ENCODE measurements at regions not wholly inside any gene's neighbourhood (a gene's known extent, or its start where the extent isn't known, plus 50 kb on each side); places are given as distances from the start of the nearest gene placed in this dataset.

GRCh38 chr2:129164220-129164949 is 815.1 kb upstream of the RAB6C start:
- no peaks in the 10 kb centered on the region for H3K9me3 ChIP-seq (ENCODE audit: low read depth, low read length)
- H3K27me3 ChIP-seq (ENCODE audit: insufficient read depth, low read length) = no peaks in the 10 kb centered on the region
- no peak overlapping the region for H3K4me3 ChIP-seq (ENCODE audit: low read length)
- no peaks in the 10 kb centered on the region for H3K4me1 ChIP-seq (ENCODE audit: insufficient read depth, low read length)

- no peaks in the 10 kb centered on the region for H3K9me3 ChIP-seq (ENCODE audit: low read depth, low read length)
- no peaks in the 10 kb centered on the region for H3K27me3 ChIP-seq (ENCODE audit: insufficient read depth, low read length)
- H3K4me1 ChIP-seq (ENCODE audit: insufficient read depth, low read length) = no peaks in the 10 kb centered on the region
- H3K4me3 ChIP-seq (ENCODE audit: low read length) = no peak overlapping the region
Observed at GRCh38 chr2:129165006-129165405, 814.5 kb upstream of the RAB6C start.

GRCh38 chr2:129167456-129167855 is 812.0 kb upstream of the RAB6C start:
- H3K4me3 ChIP-seq (ENCODE audit: low read length) = no peak overlapping the region
- no peaks in the 10 kb centered on the region for H3K27me3 ChIP-seq (ENCODE audit: insufficient read depth, low read length)
- H3K4me1 ChIP-seq (ENCODE audit: insufficient read depth, low read length) = no peaks in the 10 kb centered on the region
- H3K9me3 ChIP-seq (ENCODE audit: low read depth, low read length) = no peaks in the 10 kb centered on the region

GRCh38 chr2:129170570-129170969 is 808.9 kb upstream of the RAB6C start:
- no peaks in the 10 kb centered on the region for H3K4me1 ChIP-seq (ENCODE audit: insufficient read depth, low read length)
- no peaks in the 10 kb centered on the region for H3K27me3 ChIP-seq (ENCODE audit: insufficient read depth, low read length)
- no peaks in the 10 kb centered on the region for H3K9me3 ChIP-seq (ENCODE audit: low read depth, low read length)
- no peak overlapping the region for H3K4me3 ChIP-seq (ENCODE audit: low read length)

- Histone ChIP-seq H3K4me3 (ENCODE audit: low read length) (no peak overlapping the region), H3K27me3 (ENCODE audit: insufficient read depth, low read length) (no peaks in the 10 kb centered on the region), H3K9me3 (ENCODE audit: low read depth, low read length) (no peaks in the 10 kb centered on the region), H3K4me1 (ENCODE audit: insufficient read depth, low read length) (no peaks in the 10 kb centered on the region)
Observed at GRCh38 chr2:129174143-129174542, 805.3 kb upstream of the RAB6C start.

- H3K4me1 ChIP-seq (ENCODE audit: insufficient read depth, low read length) = no peaks in the 10 kb centered on the region
- no peaks in the 10 kb centered on the region for H3K9me3 ChIP-seq (ENCODE audit: low read depth, low read length)
- no peak overlapping the region for H3K4me3 ChIP-seq (ENCODE audit: low read length)
- H3K27me3 ChIP-seq (ENCODE audit: insufficient read depth, low read length) = no peaks in the 10 kb centered on the region
Observed at GRCh38 chr2:129175051-129175450, 804.4 kb upstream of the RAB6C start.

GRCh38 chr2:129176375-129176774 is 803.1 kb upstream of the RAB6C start:
- Histone ChIP-seq H3K4me1 (ENCODE audit: insufficient read depth, low read length) (no peaks in the 10 kb centered on the region), H3K9me3 (ENCODE audit: low read depth, low read length) (no peaks in the 10 kb centered on the region), H3K4me3 (ENCODE audit: low read length) (no peak overlapping the region)

GRCh38 chr2:129178356-129178755 is 801.1 kb upstream of the RAB6C start:
- Histone ChIP-seq H3K4me3 (ENCODE audit: low read length) (no peak overlapping the region), H3K4me1 (ENCODE audit: insufficient read depth, low read length) (no peaks in the 10 kb centered on the region), H3K27me3 (ENCODE audit: insufficient read depth, low read length) (no peaks in the 10 kb centered on the region), H3K9me3 (ENCODE audit: low read depth, low read length) (no peaks in the 10 kb centered on the region)

More at GRCh38 chr2:129176375-129176774, 803.1 kb upstream of the RAB6C start:
- H3K27me3 ChIP-seq (ENCODE audit: insufficient read depth, low read length) = no peaks in the 10 kb centered on the region

GRCh38 chr2:129179199-129179598 is 800.3 kb upstream of the RAB6C start:
- Histone ChIP-seq H3K4me3 (ENCODE audit: low read length) (no peak overlapping the region), H3K9me3 (ENCODE audit: low read depth, low read length) (no peaks in the 10 kb centered on the region), H3K4me1 (ENCODE audit: insufficient read depth, low read length) (no peaks in the 10 kb centered on the region), H3K27me3 (ENCODE audit: insufficient read depth, low read length) (peaks cover 2% of the 10 kb centered on the region)

- Histone ChIP-seq H3K4me3 (ENCODE audit: low read length) (no peak overlapping the region), H3K9me3 (ENCODE audit: low read depth, low read length) (no peaks in the 10 kb centered on the region), H3K4me1 (ENCODE audit: insufficient read depth, low read length) (no peaks in the 10 kb centered on the region)
Observed at GRCh38 chr2:129180124-129180716, 799.2 kb upstream of the RAB6C start.

GRCh38 chr2:129181433-129181832 is 798.0 kb upstream of the RAB6C start:
- Histone ChIP-seq H3K9me3 (ENCODE audit: low read depth, low read length) (no peaks in the 10 kb centered on the region), H3K4me3 (ENCODE audit: low read length) (no peak overlapping the region), H3K4me1 (ENCODE audit: insufficient read depth, low read length) (no peaks in the 10 kb centered on the region), H3K27me3 (ENCODE audit: insufficient read depth, low read length) (peaks cover 3% of the 10 kb centered on the region)

More at GRCh38 chr2:129180124-129180716, 799.2 kb upstream of the RAB6C start:
- peaks cover 3% of the 10 kb centered on the region for H3K27me3 ChIP-seq (ENCODE audit: insufficient read depth, low read length)

- Histone ChIP-seq H3K4me1 (ENCODE audit: insufficient read depth, low read length) (no peaks in the 10 kb centered on the region), H3K4me3 (ENCODE audit: low read length) (no peak overlapping the region), H3K27me3 (ENCODE audit: insufficient read depth, low read length) (peaks cover 3% of the 10 kb centered on the region), H3K9me3 (ENCODE audit: low read depth, low read length) (no peaks in the 10 kb centered on the region)
Observed at GRCh38 chr2:129181963-129182362, 797.5 kb upstream of the RAB6C start.

- H3K4me3 ChIP-seq (ENCODE audit: low read length) = no peak overlapping the region
- no peaks in the 10 kb centered on the region for H3K4me1 ChIP-seq (ENCODE audit: insufficient read depth, low read length)
- H3K27me3 ChIP-seq (ENCODE audit: insufficient read depth, low read length) = peaks cover 3% of the 10 kb centered on the region
- no peaks in the 10 kb centered on the region for H3K9me3 ChIP-seq (ENCODE audit: low read depth, low read length)
Observed at GRCh38 chr2:129187343-129187742, 792.1 kb upstream of the RAB6C start.

- no peaks in the 10 kb centered on the region for H3K9me3 ChIP-seq (ENCODE audit: low read depth, low read length)
- no peak overlapping the region for H3K4me3 ChIP-seq (ENCODE audit: low read length)
- H3K4me1 ChIP-seq (ENCODE audit: insufficient read depth, low read length) = no peaks in the 10 kb centered on the region
- peaks cover 3% of the 10 kb centered on the region for H3K27me3 ChIP-seq (ENCODE audit: insufficient read depth, low read length)
Observed at GRCh38 chr2:129188451-129188850, 791.0 kb upstream of the RAB6C start.

- H3K4me1 ChIP-seq (ENCODE audit: insufficient read depth, low read length) = no peaks in the 10 kb centered on the region
- H3K27me3 ChIP-seq (ENCODE audit: insufficient read depth, low read length) = no peaks in the 10 kb centered on the region
- H3K4me3 ChIP-seq (ENCODE audit: low read length) = no peak overlapping the region
- H3K9me3 ChIP-seq (ENCODE audit: low read depth, low read length) = no peaks in the 10 kb centered on the region
Observed at GRCh38 chr2:129189617-129190319, 789.7 kb upstream of the RAB6C start.

Measured in mononuclear cell (primary cell).